ENCODE measurements at regions not wholly inside any gene's neighbourhood (a gene's known extent, or its start where the extent isn't known, plus 50 kb on each side); places are given as distances from the start of the nearest gene placed in this dataset.

GRCh38 chr9:126049896-126050604 lies 276.6 kb upstream of the MVB12B start:
- Histone ChIP-seq H3K36me3 (ENCODE audit: control insufficient read depth in 4 of 4, insufficient read depth in 3 of 4, low read depth in 1 of 4, low read length in 3 of 4) (no peaks in the 10 kb centered on the region), H3K27ac (ENCODE audit: low read depth in 1 of 2, low read length in 2 of 2) (no peak overlapping the region), H3K9me3 (ENCODE audit: control insufficient read depth in 4 of 4, low read length in 3 of 4) (peaks cover 0 to 8% (median 1%) of the 10 kb centered on the region in 4 donors), H3K9ac (ENCODE audit: low read depth in 1 of 2, low read length in 2 of 2) (no peak overlapping the region), H3K27me3 (ENCODE audit: control insufficient read depth in 4 of 4, insufficient read depth in 4 of 4, low read length in 3 of 4) (no peaks in the 10 kb centered on the region), H3K4me3 (ENCODE audit: low read depth in 1 of 3, low read length in 3 of 3) (no peak overlapping the region), H3K4me1 (ENCODE audit: control insufficient read depth in 4 of 4, insufficient read depth in 4 of 4, low read length in 3 of 4) (no peaks in the 10 kb centered on the region)
- TF ChIP-seq FOXA2 (IDR thresholded peaks at IDR 0.05) (no peak), REST (IDR thresholded peaks at IDR 0.05) (no peak), SP1 (IDR thresholded peaks at IDR 0.05) (no peak), YY1 (IDR thresholded peaks at IDR 0.05) (no peak), NR2F2 (IDR thresholded peaks at IDR 0.05) (no peak), FOXA1 (IDR thresholded peaks at IDR 0.05) (no peak), ZBTB33 (IDR thresholded peaks at IDR 0.05) (no peak), JUND (IDR thresholded peaks at IDR 0.05) (no peak)
- 77% methylated on average over 26 of the region's 26 CpGs for WGBS
- DNase-seq (ENCODE audit: low spot score), result no peak

- H3K9me3 ChIP-seq (ENCODE audit: control insufficient read depth in 4 of 4, low read length in 3 of 4), result peaks cover 0 to 4% (median 1%) of the 10 kb centered on the region in 4 donors
- TF ChIP-seq ATF3 (IDR thresholded peaks at IDR 0.05), result no peak
- no peak for TF ChIP-seq REST (IDR thresholded peaks at IDR 0.05)
- TF ChIP-seq CTCF (IDR thresholded peaks at IDR 0.05; ENCODE audit: low read depth, low read length, missing input control), result no peak
- no peak for TF ChIP-seq SP1 (IDR thresholded peaks at IDR 0.05)
- TF ChIP-seq FOXA2 (IDR thresholded peaks at IDR 0.05), result no peak
- TF ChIP-seq GABPA (IDR thresholded peaks at IDR 0.05 in 1 of 2, conservative IDR thresholded peaks at IDR 0.05 in 1 of 2), result no peak
- no peak for TF ChIP-seq RXRA (IDR thresholded peaks at IDR 0.05)
- no peak for TF ChIP-seq MAX (IDR thresholded peaks at IDR 0.05)
- TF ChIP-seq ZBTB33 (IDR thresholded peaks at IDR 0.05), result no peak
- no peak for TF ChIP-seq NR2F2 (IDR thresholded peaks at IDR 0.05)
- no peak for TF ChIP-seq HNF4A (conservative IDR thresholded peaks at IDR 0.05)
- no peak for TF ChIP-seq YY1 (IDR thresholded peaks at IDR 0.05)
- TF ChIP-seq JUND (IDR thresholded peaks at IDR 0.05), result no peak
- TF ChIP-seq FOXA1 (IDR thresholded peaks at IDR 0.05), result no peak
- TF ChIP-seq EGR1 (IDR thresholded peaks at IDR 0.05; ENCODE audit: low read depth in 2 of 2), result no peak
- no peak for TF ChIP-seq RAD21 (IDR thresholded peaks at IDR 0.05)
- TF ChIP-seq HNF4G (IDR thresholded peaks at IDR 0.05), result no peak
- no peak overlapping the region for H3K27ac ChIP-seq (ENCODE audit: low read depth in 1 of 2, low read length in 2 of 2)
- DNase-seq (ENCODE audit: low spot score), result no peak
- no peaks in the 10 kb centered on the region for H3K36me3 ChIP-seq (ENCODE audit: control insufficient read depth in 4 of 4, insufficient read depth in 3 of 4, low read depth in 1 of 4, low read length in 3 of 4)
- H3K27me3 ChIP-seq (ENCODE audit: control insufficient read depth in 4 of 4, insufficient read depth in 4 of 4, low read length in 3 of 4), result no peaks in the 10 kb centered on the region
- no peak overlapping the region for H3K4me3 ChIP-seq (ENCODE audit: low read depth in 1 of 3, low read length in 3 of 3)
- H3K4me1 ChIP-seq (ENCODE audit: control insufficient read depth in 4 of 4, insufficient read depth in 4 of 4, low read length in 3 of 4), result no peaks in the 10 kb centered on the region
- 78% methylated on average over 9 of the region's 9 CpGs for WGBS
- no peak overlapping the region for H3K9ac ChIP-seq (ENCODE audit: low read depth in 1 of 2, low read length in 2 of 2)
These were observed 276.0 kb upstream of the MVB12B start for GRCh38 chr9:126050605-126050990.
